Lower leg skin (tissue), 3 donors: ENCODE measurements at regions not wholly inside any gene's neighbourhood (a gene's known extent, or its start where the extent isn't known, plus 50 kb on each side); places are given as distances from the start of the nearest gene placed in this dataset.

Experiments used
- CTCF ChIP-seq, 3 donors: fragments of 450-650 bp; IDR thresholded peaks; one replicate each; pipeline ENCODE4 v1.5.1; 2016; ENCODE audit warnings: antibody characterized with exemption in 3 of 3, mild to moderate bottlenecking in 3 of 3, moderate library complexity in 2 of 3
- POLR2A ChIP-seq, 2 donors: fragments of 450-650 bp; IDR thresholded peaks; one replicate each; pipeline ENCODE4 v1.6.1; 2016 to 2017; ENCODE audit warnings: antibody characterized with exemption in 2 of 2, mild to moderate bottlenecking in 1 of 2, moderate library complexity in 1 of 2

GRCh38 chr17:77745702-77746101 lies 212.8 kb upstream of the TNRC6C start:
- TF ChIP-seq CTCF (IDR thresholded peaks at IDR 0.05), result no peak
- TF ChIP-seq POLR2A (IDR thresholded peaks at IDR 0.05), result no peak
